Mesendoderm (in vitro differentiated cells): ENCODE measurements at regions not wholly inside any gene's neighbourhood (a gene's known extent, or its start where the extent isn't known, plus 50 kb on each side); places are given as distances from the start of the nearest gene placed in this dataset.

Experiments
- DNase-seq: peaks from one replicate; pipeline ENCODE4 v3.0.0; 2013
- H2AK5ac ChIP-seq: 2 replicates; pipeline ENCODE4 v1.6.1; 2013; ENCODE audit warnings: low read length, inconsistent platforms
- H2BK120ac ChIP-seq: 2 replicates; pipeline ENCODE4 v1.6.1; 2013; ENCODE audit warnings: low read depth, mild to moderate bottlenecking, low read length, moderate library complexity, mixed read lengths
- H2BK15ac ChIP-seq: replicated peaks from 2 replicates; pipeline ENCODE4 v1.6.1; 2013; ENCODE audit warnings: low read depth, mild to moderate bottlenecking, moderate library complexity
- H2BK5ac ChIP-seq: 2 replicates; pipeline ENCODE4 v1.6.1; 2013; ENCODE audit warnings: low read length, inconsistent platforms
- H3K18ac ChIP-seq: 2 replicates; pipeline ENCODE4 v1.6.1; 2013; ENCODE audit warnings: mild to moderate bottlenecking, low read length, mixed read lengths
- H3K23ac ChIP-seq: one replicate; pipeline ENCODE4 v1.6.1; 2013; ENCODE audit warnings: low read length
- H3K27ac ChIP-seq: 2 replicates; pipeline ENCODE4 v1.5.1; 2013; ENCODE audit warnings: low read depth, mild to moderate bottlenecking, inconsistent platforms, low read length, moderate library complexity
- H3K27me3 ChIP-seq: 2 replicates; pipeline ENCODE4 v1.6.1; 2013; ENCODE audit warnings: low read length, control low read depth, mild to moderate bottlenecking, inconsistent platforms; ENCODE audit not compliant: insufficient read depth, poor library complexity
- H3K36me3 ChIP-seq: 2 replicates; pipeline ENCODE4 v1.6.1; 2013; ENCODE audit warnings: low read length, inconsistent platforms; ENCODE audit not compliant: control insufficient read depth, insufficient read depth
- H3K4ac ChIP-seq: one replicate; pipeline ENCODE4 v1.6.1; 2013; ENCODE audit warnings: low read depth, mild to moderate bottlenecking, low read length, moderate library complexity
- H3K4me1 ChIP-seq: 2 replicates; pipeline ENCODE4 v1.6.1; 2013; ENCODE audit warnings: low read depth, low read length, inconsistent platforms; ENCODE audit not compliant: control insufficient read depth
- H3K4me2 ChIP-seq: 2 replicates; pipeline ENCODE4 v1.6.1; 2013; ENCODE audit warnings: low read length
- H3K4me3 ChIP-seq: 2 replicates; pipeline ENCODE4 v1.5.1; 2013; ENCODE audit warnings: mild to moderate bottlenecking, low read length
- H3K56ac ChIP-seq: one replicate; pipeline ENCODE4 v1.6.1; 2013; ENCODE audit warnings: low read length
- H3K79me1 ChIP-seq: 2 replicates; pipeline ENCODE4 v1.6.1; 2013; ENCODE audit warnings: low read length, inconsistent platforms
- H3K79me2 ChIP-seq: 2 replicates; pipeline ENCODE4 v1.6.1; 2013; ENCODE audit warnings: mild to moderate bottlenecking, low read length; ENCODE audit not compliant: control insufficient read depth, insufficient read depth
- H3K9ac ChIP-seq: 2 replicates; pipeline ENCODE4 v1.6.1; 2013; ENCODE audit warnings: low read length, inconsistent platforms
- H4K5ac ChIP-seq: one replicate; pipeline ENCODE4 v1.6.1; 2013; ENCODE audit warnings: low read length
- H4K8ac ChIP-seq: one replicate; pipeline ENCODE4 v1.6.1; 2013; ENCODE audit warnings: low read depth, mild to moderate bottlenecking, control low read depth, low read length, moderate library complexity
- WGBS: extraction: QIAGEN DNeasy Blood & Tissue Kit; methylation state at CpG from one replicate; pipeline ENCODE4 v1.1.7; 2013; ENCODE audit warnings: low lambda C conversion rate, missing lambda C conversion rate; ENCODE audit not compliant: insufficient coverage; ENCODE audit errors: extremely low coverage; 5-methylcytosine and 5-hydroxymethylcytosine counted together

DNA sequence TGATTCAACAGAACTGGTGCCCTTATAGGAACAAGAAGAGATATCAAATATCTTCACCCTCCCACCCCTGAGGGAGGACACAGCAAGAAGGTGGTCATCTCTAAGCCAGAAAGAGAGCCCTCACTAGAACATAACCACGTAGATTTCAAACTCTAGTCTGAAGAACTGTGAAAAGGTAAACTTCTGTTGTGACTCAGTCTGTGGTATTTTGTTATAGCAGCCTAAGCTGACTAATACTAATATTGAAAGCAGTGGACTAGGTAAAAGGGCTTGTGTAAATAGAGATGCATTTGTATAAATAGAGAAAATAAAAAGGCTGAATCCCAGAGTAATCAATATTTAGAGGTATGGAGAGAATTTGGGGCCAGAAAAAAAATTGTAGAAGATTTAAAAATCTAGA lies 157.6 kb upstream of the CCNH start:
- Histone ChIP-seq H2BK5ac (no peak overlapping the region), H3K18ac (no peak overlapping the region), H3K4me3 (no peak overlapping the region), H3K27ac (no peak overlapping the region), H4K8ac (no peak overlapping the region), H3K9ac (no peak overlapping the region), H3K23ac (no peak overlapping the region), H3K79me2 (no peaks in the 10 kb centered on the region), H4K5ac (no peak overlapping the region), H3K4me2 (no peak overlapping the region), H3K36me3 (no peaks in the 10 kb centered on the region), H3K56ac (no peak overlapping the region), H3K4me1 (no peaks in the 10 kb centered on the region), H2BK120ac (no peak overlapping the region), H2AK5ac (no peak overlapping the region), H3K27me3 (no peaks in the 10 kb centered on the region), H3K4ac (no peak overlapping the region), H3K79me1 (no peaks in the 10 kb centered on the region), H2BK15ac (no peak overlapping the region)
- WGBS: no CpG with 5 or more reads among the region's 1 CpG
- no peak for DNase-seq

- Histone ChIP-seq H3K9ac (no peak overlapping the region), H4K8ac (no peak overlapping the region), H2BK15ac (no peak overlapping the region), H3K23ac (no peak overlapping the region), H3K27ac (no peak overlapping the region), H3K4ac (no peak overlapping the region), H2BK120ac (no peak overlapping the region), H3K27me3 (no peaks in the 10 kb centered on the region), H3K4me1 (no peaks in the 10 kb centered on the region), H3K79me1 (no peaks in the 10 kb centered on the region), H2BK5ac (no peak overlapping the region), H3K18ac (no peak overlapping the region), H3K4me3 (no peak overlapping the region), H3K79me2 (no peaks in the 10 kb centered on the region), H3K4me2 (no peak overlapping the region), H2AK5ac (no peak overlapping the region), H4K5ac (no peak overlapping the region), H3K56ac (no peak overlapping the region), H3K36me3 (no peaks in the 10 kb centered on the region)
- DNase-seq: no peak
- WGBS: no CpG with 5 or more reads among the region's 1 CpG
Observed at GRCh38 chr5:87562068-87562467, 149.3 kb upstream of the CCNH start.

- Histone ChIP-seq H3K23ac (no peak overlapping the region), H3K79me1 (no peaks in the 10 kb centered on the region), H3K27me3 (no peaks in the 10 kb centered on the region), H3K18ac (no peak overlapping the region), H4K5ac (no peak overlapping the region), H3K79me2 (no peaks in the 10 kb centered on the region), H3K56ac (no peak overlapping the region), H2BK5ac (no peak overlapping the region), H3K4ac (no peak overlapping the region), H2AK5ac (no peak overlapping the region), H3K36me3 (no peaks in the 10 kb centered on the region), H3K4me3 (no peak overlapping the region), H3K4me2 (no peak overlapping the region), H4K8ac (no peak overlapping the region), H2BK120ac (no peak overlapping the region), H3K27ac (no peak overlapping the region), H3K9ac (no peak overlapping the region), H2BK15ac (no peak overlapping the region), H3K4me1 (no peaks in the 10 kb centered on the region)
- WGBS: no CpG with 5 or more reads among the region's 2 CpGs
- DNase-seq: no peak
Observed at GRCh38 chr5:87560528-87560927, 147.8 kb upstream of the CCNH start.

DNA sequence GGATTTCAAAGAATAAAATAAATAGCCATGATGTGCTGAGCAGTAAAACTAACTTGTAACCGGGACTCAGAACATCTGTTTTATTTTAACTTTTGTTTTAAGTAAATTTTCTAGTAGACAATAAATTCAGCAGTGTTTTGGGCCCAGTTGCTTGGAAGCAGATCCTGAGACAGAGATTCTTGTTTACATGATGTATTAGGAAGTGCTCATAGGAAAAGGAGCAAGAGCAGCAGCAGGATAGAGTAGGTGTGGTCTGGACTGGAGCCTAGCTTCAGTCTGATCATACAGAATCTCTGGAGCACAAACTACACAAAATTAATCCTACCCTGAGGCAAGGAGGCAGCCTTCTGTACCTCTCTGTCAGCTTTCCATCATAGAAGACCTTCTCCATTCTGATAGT lies 139.2 kb upstream of the CCNH start:
- Histone ChIP-seq H2AK5ac (no peak overlapping the region), H2BK120ac (no peak overlapping the region), H3K79me1 (no peaks in the 10 kb centered on the region), H3K79me2 (no peaks in the 10 kb centered on the region), H3K4me2 (no peak overlapping the region), H3K36me3 (no peaks in the 10 kb centered on the region), H3K4ac (no peak overlapping the region), H4K5ac (no peak overlapping the region), H3K27ac (no peak overlapping the region), H3K4me1 (no peaks in the 10 kb centered on the region), H2BK15ac (no peak overlapping the region), H3K23ac (no peak overlapping the region), H3K27me3 (no peaks in the 10 kb centered on the region), H3K4me3 (no peak overlapping the region), H4K8ac (no peak overlapping the region), H2BK5ac (no peak overlapping the region), H3K56ac (no peak overlapping the region), H3K18ac (no peak overlapping the region), H3K9ac (no peak overlapping the region)
- DNase-seq: no peak
- no CpG with 5 or more reads among the region's 1 CpG for WGBS

- Histone ChIP-seq H3K79me2 (no peaks in the 10 kb centered on the region), H3K4me1 (no peaks in the 10 kb centered on the region), H3K27me3 (no peaks in the 10 kb centered on the region), H3K27ac (no peak overlapping the region), H3K9ac (no peak overlapping the region), H3K18ac (no peak overlapping the region), H3K23ac (no peak overlapping the region), H2BK120ac (no peak overlapping the region), H3K36me3 (no peaks in the 10 kb centered on the region), H2BK5ac (no peak overlapping the region), H3K4me3 (no peak overlapping the region), H3K56ac (no peak overlapping the region), H3K79me1 (no peaks in the 10 kb centered on the region), H3K4ac (no peak overlapping the region), H4K5ac (no peak overlapping the region), H3K4me2 (no peak overlapping the region), H2BK15ac (no peak overlapping the region), H2AK5ac (no peak overlapping the region), H4K8ac (no peak overlapping the region)
- 100% methylated on average over 2 of the region's 5 CpGs for WGBS
- DNase-seq: no peak
Observed at GRCh38 chr5:87541676-87542075, 128.9 kb upstream of the CCNH start.

- Histone ChIP-seq H3K4me1 (no peaks in the 10 kb centered on the region), H3K18ac (no peak overlapping the region), H2BK15ac (no peak overlapping the region), H3K4me2 (no peak overlapping the region), H3K56ac (no peak overlapping the region), H2BK120ac (no peak overlapping the region), H3K9ac (no peak overlapping the region), H3K27ac (no peak overlapping the region), H3K27me3 (no peaks in the 10 kb centered on the region), H3K4ac (no peak overlapping the region), H2BK5ac (no peak overlapping the region), H3K79me1 (no peaks in the 10 kb centered on the region), H3K23ac (no peak overlapping the region), H4K5ac (no peak overlapping the region), H2AK5ac (no peak overlapping the region), H3K79me2 (no peaks in the 10 kb centered on the region), H4K8ac (no peak overlapping the region), H3K4me3 (no peak overlapping the region), H3K36me3 (no peaks in the 10 kb centered on the region)
- WGBS: no CpG with 5 or more reads among the region's 1 CpG
- DNase-seq: peak; percentile 62
Observed at GRCh38 chr5:87541033-87541432, 128.3 kb upstream of the CCNH start.
